ENCODE measurements at regions not wholly inside any gene's neighbourhood (a gene's known extent, or its start where the extent isn't known, plus 50 kb on each side); places are given as distances from the start of the nearest gene placed in this dataset.

GRCh38 chr6:19731282-19731681, 105.9 kb upstream of the ID4 start:
- no peak overlapping the region for H3K27ac ChIP-seq
- no peaks in the 10 kb centered on the region for H3K4me1 ChIP-seq
- no peak overlapping the region for H3K4me3 ChIP-seq
- no peaks in the 10 kb centered on the region for H3K36me3 ChIP-seq
- DNase-seq: no peak
- WGBS, 5 donors: 92 to 97% (median 96%) methylated on average over 5 of the region's 5 CpGs
- intact Hi-C loops (cut with DNase I; ENCODE audit: low total_unique reads): no loop called here
- TF ChIP-seq POLR2A (IDR thresholded peaks at IDR 0.05): no peak
- TF ChIP-seq, protein P1, sequence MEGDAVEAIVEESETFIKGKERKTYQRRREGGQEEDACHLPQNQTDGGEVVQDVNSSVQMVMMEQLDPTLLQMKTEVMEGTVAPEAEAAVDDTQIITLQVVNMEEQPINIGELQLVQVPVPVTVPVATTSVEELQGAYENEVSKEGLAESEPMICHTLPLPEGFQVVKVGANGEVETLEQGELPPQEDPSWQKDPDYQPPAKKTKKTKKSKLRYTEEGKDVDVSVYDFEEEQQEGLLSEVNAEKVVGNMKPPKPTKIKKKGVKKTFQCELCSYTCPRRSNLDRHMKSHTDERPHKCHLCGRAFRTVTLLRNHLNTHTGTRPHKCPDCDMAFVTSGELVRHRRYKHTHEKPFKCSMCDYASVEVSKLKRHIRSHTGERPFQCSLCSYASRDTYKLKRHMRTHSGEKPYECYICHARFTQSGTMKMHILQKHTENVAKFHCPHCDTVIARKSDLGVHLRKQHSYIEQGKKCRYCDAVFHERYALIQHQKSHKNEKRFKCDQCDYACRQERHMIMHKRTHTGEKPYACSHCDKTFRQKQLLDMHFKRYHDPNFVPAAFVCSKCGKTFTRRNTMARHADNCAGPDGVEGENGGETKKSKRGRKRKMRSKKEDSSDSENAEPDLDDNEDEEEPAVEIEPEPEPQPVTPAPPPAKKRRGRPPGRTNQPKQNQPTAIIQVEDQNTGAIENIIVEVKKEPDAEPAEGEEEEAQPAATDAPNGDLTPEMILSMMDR (IDR thresholded peaks at IDR 0.05): no peak
- TF ChIP-seq POLR2AphosphoS5 (IDR thresholded peaks at IDR 0.05): no peak
- no peak for TF ChIP-seq EP300 (IDR thresholded peaks at IDR 0.05)
- H3K27me3 ChIP-seq: no peaks in the 10 kb centered on the region
- no peaks in the 10 kb centered on the region for H3K9me3 ChIP-seq

- no peaks in the 10 kb centered on the region for H3K9me3 ChIP-seq
- no peaks in the 10 kb centered on the region for H3K27me3 ChIP-seq
- intact Hi-C loops (cut with DNase I; ENCODE audit: low total_unique reads): no loop called here
- H3K27ac ChIP-seq: no peak overlapping the region
- DNase-seq: no peak
- no peaks in the 10 kb centered on the region for H3K4me1 ChIP-seq
- TF ChIP-seq POLR2AphosphoS5 (IDR thresholded peaks at IDR 0.05) (no peak), EP300 (IDR thresholded peaks at IDR 0.05) (no peak)
- TF ChIP-seq, protein P1 (IDR thresholded peaks at IDR 0.05): no peak
- WGBS, 5 donors: 80 to 86% (median 85%) methylated on average over 15 of the region's 15 CpGs
- H3K36me3 ChIP-seq: no peaks in the 10 kb centered on the region
- no peak overlapping the region for H3K4me3 ChIP-seq
Measured at GRCh38 chr6:19734061-19734460, 103.1 kb upstream of the ID4 start.

DNA sequence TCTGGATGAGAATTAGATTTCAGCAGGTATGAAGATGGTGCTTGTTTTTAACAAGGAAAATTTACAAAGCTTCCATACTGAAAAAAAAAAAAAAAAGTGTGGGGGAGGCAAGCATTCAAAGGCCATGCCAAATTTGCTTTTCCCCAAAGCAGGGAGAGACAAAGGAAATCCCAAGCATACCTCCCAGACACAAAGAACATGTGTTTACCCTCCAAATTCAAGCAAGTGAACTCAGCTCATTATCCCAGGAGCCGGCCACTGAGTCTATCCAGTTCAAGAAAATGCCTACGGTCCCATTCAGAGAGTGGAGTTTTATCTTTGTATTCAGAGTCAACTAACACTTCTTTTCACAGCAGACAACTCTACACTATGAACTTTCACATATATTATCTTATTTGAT, 102.7 kb upstream of the ID4 start:
- intact Hi-C loops (cut with DNase I; ENCODE audit: low total_unique reads): no loop called here
- DNase-seq: no peak
- 62 to 78% (median 70%) methylated on average over 2 of the region's 2 CpGs for WGBS, 5 donors
- H3K36me3 ChIP-seq: no peaks in the 10 kb centered on the region
- no peaks in the 10 kb centered on the region for H3K27me3 ChIP-seq
- H3K4me3 ChIP-seq: no peak overlapping the region
- no peaks in the 10 kb centered on the region for H3K4me1 ChIP-seq
- no peaks in the 10 kb centered on the region for H3K9me3 ChIP-seq
- TF ChIP-seq POLR2AphosphoS5 (IDR thresholded peaks at IDR 0.05) (no peak), EP300 (IDR thresholded peaks at IDR 0.05) (no peak), POLR2A (IDR thresholded peaks at IDR 0.05) (no peak)
- TF ChIP-seq, protein P1 (IDR thresholded peaks at IDR 0.05): no peak
- no peak overlapping the region for H3K27ac ChIP-seq

GRCh38 chr6:19736066-19736465, 101.1 kb upstream of the ID4 start:
- Histone ChIP-seq H3K36me3 (no peaks in the 10 kb centered on the region), H3K4me1 (no peaks in the 10 kb centered on the region), H3K4me3 (no peak overlapping the region), H3K9me3 (no peaks in the 10 kb centered on the region), H3K27ac (no peak overlapping the region), H3K27me3 (no peaks in the 10 kb centered on the region)
- no peak for DNase-seq
- 81 to 95% (median 93%) methylated on average over 4 of the region's 4 CpGs for WGBS, 5 donors
- intact Hi-C loops (cut with DNase I; ENCODE audit: low total_unique reads): no loop called here
- no peak for TF ChIP-seq EP300 (IDR thresholded peaks at IDR 0.05)
- TF ChIP-seq, protein P1 (IDR thresholded peaks at IDR 0.05): no peak
- no peak for TF ChIP-seq POLR2A (IDR thresholded peaks at IDR 0.05)
- TF ChIP-seq POLR2AphosphoS5 (IDR thresholded peaks at IDR 0.05): no peak
